Naive thymus-derived CD4-positive, alpha-beta T cell (primary cell): ENCODE measurements at regions not wholly inside any gene's neighbourhood (a gene's known extent, or its start where the extent isn't known, plus 50 kb on each side); places are given as distances from the start of the nearest gene placed in this dataset.

ENCODE experiments used
- ATAC-seq: fragments of 150-1000 bp; cut with Tn5 transposase; 2 replicates; pipeline ENCODE4 v1.10.0; 2021; ENCODE audit warnings: mild to moderate bottlenecking, moderate library complexity
- CTCF ChIA-PET: fragments of 350-600 bp; sonication (Branson Sonifier 250); formaldehyde crosslinking; loops from one replicate; lab custom pipeline; 2021; ENCODE audit warnings: antibody characterized with exemption; lab: Charles Lee
- POLR2A ChIA-PET: fragments of 350-600 bp; sonication (Branson Sonifier 250); formaldehyde crosslinking; loops from one replicate; lab custom pipeline; 2021; ENCODE audit warnings: antibody characterized with exemption, inconsistent platforms; lab: Charles Lee
- DNase-seq, 9 donors: peaks; one replicate each; pipeline versions ENCODE4 v3.0.0 to v3.0.0-alpha.2; 2020 to 2022; ENCODE audit warnings: mixed read lengths in 1 of 9
- H3K27ac ChIP-seq: one replicate; pipeline ENCODE4 v1.7.0; 2013; ENCODE audit warnings: mild to moderate bottlenecking, low read depth, low read length, moderate library complexity
- H3K27me3 ChIP-seq, 2 donors: one replicate each; pipeline ENCODE4 v1.7.0; 2013; ENCODE audit warnings: low read length in 2 of 2, mild to moderate bottlenecking in 2 of 2, moderate library complexity in 2 of 2; ENCODE audit not compliant: control insufficient read depth in 2 of 2, insufficient read depth in 2 of 2
- H3K36me3 ChIP-seq, 3 experiments: 1 replicate in 2 of 3; 2 replicates in 1 of 3; pipeline ENCODE4 v1.7.0; 2013; ENCODE audit warnings: low read length in 3 of 3, mild to moderate bottlenecking in 3 of 3, moderate library complexity in 1 of 3; ENCODE audit not compliant: insufficient read depth in 3 of 3, control insufficient read depth in 2 of 3
- H3K4me1 ChIP-seq, 2 donors: one replicate each; pipeline ENCODE4 v1.7.0; 2013; ENCODE audit warnings: low read length in 2 of 2, mild to moderate bottlenecking in 2 of 2, moderate library complexity in 1 of 2; ENCODE audit not compliant: control insufficient read depth in 2 of 2, insufficient read depth in 2 of 2
- H3K4me3 ChIP-seq: 2 replicates; pipeline ENCODE4 v1.7.0; 2013; ENCODE audit warnings: mild to moderate bottlenecking, low read length
- H3K9me3 ChIP-seq, 3 experiments: 1 replicate in 2 of 3; 2 replicates in 1 of 3; pipeline ENCODE4 v1.7.0; 2013; ENCODE audit warnings: low read length in 3 of 3; ENCODE audit not compliant: control insufficient read depth in 2 of 3
- H3K27ac Mint-ChIP-seq, 9 donors: one replicate each; pipeline ENCODE4 v1.8.0; 2020 to 2022; ENCODE audit warnings: mixed read lengths in 9 of 9, mild to moderate bottlenecking in 8 of 9, moderate library complexity in 5 of 9, inconsistent platforms in 2 of 9
- H3K27me3 Mint-ChIP-seq, 5 donors: one replicate each; pipeline ENCODE4 v1.8.0; 2021 to 2022; ENCODE audit warnings: mixed read lengths in 5 of 5, mild to moderate bottlenecking in 1 of 5
- H3K36me3 Mint-ChIP-seq, 5 donors: one replicate each; pipeline ENCODE4 v1.8.0; 2020 to 2022; ENCODE audit warnings: mixed read lengths in 5 of 5, mild to moderate bottlenecking in 3 of 5, inconsistent platforms in 1 of 5
- H3K4me1 Mint-ChIP-seq, 7 donors: one replicate each; pipeline ENCODE4 v1.8.0; 2020 to 2022; ENCODE audit warnings: mixed read lengths in 7 of 7, mild to moderate bottlenecking in 3 of 7, inconsistent platforms in 1 of 7
- H3K4me3 Mint-ChIP-seq, 10 donors: one replicate each; pipeline ENCODE4 v1.8.0; 2020 to 2022; ENCODE audit warnings: mild to moderate bottlenecking in 10 of 10, mixed read lengths in 10 of 10, moderate library complexity in 6 of 10, inconsistent platforms in 2 of 10
- H3K9me3 Mint-ChIP-seq, 11 donors: one replicate each; pipeline ENCODE4 v1.8.0; 2020 to 2022; ENCODE audit warnings: mixed read lengths in 11 of 11, mild to moderate bottlenecking in 4 of 11, inconsistent platforms in 1 of 11, moderate library complexity in 1 of 11
- intact Hi-C, 2 donors: fragments of 100-400 bp; cut with micrococcal nuclease; formaldehyde crosslinking; loops; one replicate each; pipeline ENCODE4 v1.15.1; 2023

DNA sequence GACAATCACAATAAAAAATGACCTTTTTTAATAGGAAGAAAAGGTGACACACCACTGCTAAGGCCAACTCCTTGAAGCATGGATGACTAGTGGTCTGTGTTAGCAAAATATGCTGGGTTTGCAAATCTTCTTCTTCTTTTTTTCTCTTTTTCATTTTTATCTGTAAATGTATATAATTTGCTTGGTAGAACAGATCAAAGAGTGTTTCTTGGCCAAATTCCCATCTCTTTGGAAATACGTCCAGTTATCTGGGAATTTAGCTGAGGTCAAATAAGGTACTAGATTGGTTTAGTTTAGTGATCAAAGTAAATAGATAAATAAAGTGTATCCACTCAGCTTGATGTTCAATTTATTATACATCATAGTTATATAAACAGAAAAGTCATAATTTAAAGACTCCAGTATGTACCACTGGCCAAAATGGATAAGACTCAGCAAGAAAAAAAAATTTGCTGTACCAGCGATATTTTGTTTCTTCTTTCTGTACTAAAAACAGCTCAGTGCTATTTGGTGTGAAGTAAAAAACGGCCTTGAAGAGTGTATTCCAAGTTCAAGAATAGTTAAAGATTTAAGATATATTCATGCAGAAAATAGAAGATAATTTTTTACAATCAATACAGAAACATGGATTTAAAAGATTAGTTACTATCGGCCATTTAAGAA lies 738.6 kb upstream of the PIK3C3 start:
- DNase-seq (no peak), ATAC-seq (no peak)
- Mint-ChIP-seq H3K36me3 (no peaks in the 10 kb centered on the region), H3K4me1 (no peaks in the 10 kb centered on the region), H3K27ac (no peak overlapping the region), H3K27me3 (no peaks in the 10 kb centered on the region), H3K4me3 (no peak overlapping the region), H3K9me3 (peaks cover 0 to 9% (median 4%) of the 10 kb centered on the region in 11 donors)
- intact Hi-C loops: no loop called here
- CTCF ChIA-PET: no interaction called here
- Histone ChIP-seq H3K36me3 (no peaks in the 10 kb centered on the region), H3K4me3 (no peak overlapping the region), H3K27ac (no peak overlapping the region), H3K9me3 (no peaks in the 10 kb centered on the region), H3K4me1 (no peaks in the 10 kb centered on the region), H3K27me3 (no peaks in the 10 kb centered on the region)
- POLR2A ChIA-PET: no interaction called here

- H3K27me3 ChIP-seq: no peaks in the 10 kb centered on the region
- DNase-seq (no peak), ATAC-seq (no peak)
- CTCF ChIA-PET: no interaction called here
- no peak overlapping the region for H3K27ac Mint-ChIP-seq
- H3K27ac ChIP-seq: no peak overlapping the region
- H3K9me3 ChIP-seq: no peaks in the 10 kb centered on the region
- peaks cover 0 to 18% (median 5%) of the 10 kb centered on the region in 11 donors for H3K9me3 Mint-ChIP-seq
- H3K27me3 Mint-ChIP-seq: no peaks in the 10 kb centered on the region
- no peaks in the 10 kb centered on the region for H3K4me1 ChIP-seq
- intact Hi-C loops: no loop called here
- no peak overlapping the region for H3K4me3 Mint-ChIP-seq
- no peak overlapping the region for H3K4me3 ChIP-seq
- no peaks in the 10 kb centered on the region for H3K36me3 ChIP-seq
- POLR2A ChIA-PET: no interaction called here
- no peaks in the 10 kb centered on the region for H3K4me1 Mint-ChIP-seq
- H3K36me3 Mint-ChIP-seq: no peaks in the 10 kb centered on the region
Observed at GRCh38 chr18:41207706-41208105, 747.3 kb upstream of the PIK3C3 start.

DNA sequence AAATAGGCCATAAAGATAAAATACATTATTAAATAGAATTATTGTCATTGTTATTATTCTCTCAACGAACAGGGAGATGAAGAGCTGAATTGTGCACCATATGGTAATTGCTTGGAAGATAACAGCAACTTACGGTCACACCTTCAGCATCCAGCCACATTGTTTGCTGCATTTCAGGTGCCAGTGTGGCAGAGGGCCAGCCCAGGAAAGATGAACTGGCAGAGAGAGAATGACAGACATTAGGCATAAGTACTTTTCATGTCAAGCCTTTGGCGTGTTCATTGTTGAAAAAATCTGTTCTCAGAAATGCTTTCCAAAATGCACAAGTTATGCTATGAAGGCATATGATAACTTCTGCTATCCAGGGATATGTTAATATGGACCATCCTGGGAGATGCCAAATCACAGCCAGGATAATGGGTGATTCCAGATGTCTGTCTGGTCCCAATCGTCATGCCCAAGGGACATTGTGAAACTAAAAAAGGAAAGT lies 748.6 kb upstream of the PIK3C3 start:
- H3K4me1 Mint-ChIP-seq: no peaks in the 10 kb centered on the region
- no peaks in the 10 kb centered on the region for H3K9me3 ChIP-seq
- H3K27me3 ChIP-seq: no peaks in the 10 kb centered on the region
- intact Hi-C loops: no loop called here
- no peaks in the 10 kb centered on the region for H3K4me1 ChIP-seq
- H3K9me3 Mint-ChIP-seq: peaks cover 0 to 12% (median 4%) of the 10 kb centered on the region in 11 donors
- H3K4me3 ChIP-seq: no peak overlapping the region
- no peaks in the 10 kb centered on the region for H3K36me3 ChIP-seq
- H3K36me3 Mint-ChIP-seq: no peaks in the 10 kb centered on the region
- H3K27ac ChIP-seq: no peak overlapping the region
- no peak for ATAC-seq
- no peak overlapping the region for H3K4me3 Mint-ChIP-seq
- DNase-seq: no peak
- no peak overlapping the region for H3K27ac Mint-ChIP-seq
- no peaks in the 10 kb centered on the region for H3K27me3 Mint-ChIP-seq
- CTCF ChIA-PET: no interaction called here
- POLR2A ChIA-PET: no interaction called here

GRCh38 chr18:41199212-41199611 lies 755.8 kb upstream of the PIK3C3 start:
- Histone ChIP-seq H3K4me3 (no peak overlapping the region), H3K4me1 (no peaks in the 10 kb centered on the region), H3K9me3 (no peaks in the 10 kb centered on the region), H3K27me3 (no peaks in the 10 kb centered on the region), H3K36me3 (no peaks in the 10 kb centered on the region), H3K27ac (no peak overlapping the region)
- intact Hi-C loops: no loop called here
- Mint-ChIP-seq H3K9me3 (peaks cover 2 to 12% (median 6%) of the 10 kb centered on the region in 11 donors), H3K4me1 (no peaks in the 10 kb centered on the region), H3K4me3 (no peak overlapping the region), H3K27me3 (no peaks in the 10 kb centered on the region), H3K36me3 (no peaks in the 10 kb centered on the region), H3K27ac (no peak overlapping the region)
- no peak for ATAC-seq
- no peak for DNase-seq
- ChIA-PET CTCF (no interaction called here), POLR2A (no interaction called here)

- Histone ChIP-seq H3K4me3 (no peak overlapping the region), H3K4me1 (no peaks in the 10 kb centered on the region), H3K36me3 (no peaks in the 10 kb centered on the region), H3K9me3 (no peaks in the 10 kb centered on the region), H3K27me3 (no peaks in the 10 kb centered on the region), H3K27ac (no peak overlapping the region)
- no peak overlapping the region for H3K27ac Mint-ChIP-seq
- no peaks in the 10 kb centered on the region for H3K36me3 Mint-ChIP-seq
- H3K27me3 Mint-ChIP-seq: no peaks in the 10 kb centered on the region
- intact Hi-C loops: no loop called here
- H3K9me3 Mint-ChIP-seq: peaks cover 5 to 20% (median 6%) of the 10 kb centered on the region in 11 donors
- H3K4me3 Mint-ChIP-seq: no peak overlapping the region
- ChIA-PET CTCF (no interaction called here), POLR2A (no interaction called here)
- no peaks in the 10 kb centered on the region for H3K4me1 Mint-ChIP-seq
- ATAC-seq (no peak), DNase-seq (no peak)
Observed at GRCh38 chr18:41197967-41198366, 757.1 kb upstream of the PIK3C3 start.

- ChIA-PET CTCF (no interaction called here), POLR2A (no interaction called here)
- intact Hi-C loops: no loop called here
Observed at GRCh38 chr18:41170346-41170745, 784.7 kb upstream of the PIK3C3 start.

DNA sequence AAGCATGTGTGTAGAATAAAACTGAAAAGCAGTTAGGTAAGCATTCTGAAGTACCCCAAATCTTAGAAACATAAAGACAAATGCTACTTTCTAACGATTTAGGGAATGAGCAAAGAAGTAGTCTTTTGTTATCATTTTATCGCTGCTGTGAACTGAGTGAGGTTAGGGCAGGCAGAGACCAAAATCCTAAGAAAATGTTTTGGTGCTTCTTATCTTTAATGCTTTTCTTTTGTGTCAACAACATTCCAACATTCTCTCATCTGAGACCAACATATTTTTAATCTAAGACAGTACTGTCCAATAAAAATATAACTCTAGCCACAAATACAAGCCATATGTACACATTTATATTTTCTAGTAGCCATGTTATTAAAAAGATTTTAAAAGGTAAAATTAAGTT lies 789.4 kb upstream of the PIK3C3 start:
- H3K27me3 Mint-ChIP-seq: no peaks in the 10 kb centered on the region
- Histone ChIP-seq H3K4me1 (no peaks in the 10 kb centered on the region), H3K27me3 (no peaks in the 10 kb centered on the region), H3K27ac (no peak overlapping the region), H3K4me3 (no peak overlapping the region), H3K36me3 (no peaks in the 10 kb centered on the region), H3K9me3 (no peaks in the 10 kb centered on the region)
- intact Hi-C loops: no loop called here
- H3K27ac Mint-ChIP-seq: no peak overlapping the region
- ChIA-PET POLR2A (no interaction called here), CTCF (no interaction called here)
- H3K4me1 Mint-ChIP-seq: no peaks in the 10 kb centered on the region
- DNase-seq (no peak), ATAC-seq (no peak)
- peaks cover 0 to 47% (median 10%) of the 10 kb centered on the region in 11 donors for H3K9me3 Mint-ChIP-seq
- H3K36me3 Mint-ChIP-seq: peaks cover 0 to 3% (median 0%) of the 10 kb centered on the region in 5 donors
- H3K4me3 Mint-ChIP-seq: no peak overlapping the region

More at GRCh38 chr18:41170346-41170745, 784.7 kb upstream of the PIK3C3 start:
- Histone ChIP-seq H3K4me3 (no peak overlapping the region), H3K9me3 (no peaks in the 10 kb centered on the region), H3K27ac (no peak overlapping the region), H3K4me1 (no peaks in the 10 kb centered on the region), H3K27me3 (no peaks in the 10 kb centered on the region), H3K36me3 (no peaks in the 10 kb centered on the region)
- peaks cover 0 to 3% (median 0%) of the 10 kb centered on the region in 5 donors for H3K36me3 Mint-ChIP-seq
- DNase-seq (no peak), ATAC-seq (no peak)
- no peaks in the 10 kb centered on the region for H3K27me3 Mint-ChIP-seq
- H3K9me3 Mint-ChIP-seq: peaks cover 0 to 25% (median 4%) of the 10 kb centered on the region in 11 donors
- no peak overlapping the region for H3K27ac Mint-ChIP-seq
- no peaks in the 10 kb centered on the region for H3K4me1 Mint-ChIP-seq
- no peak overlapping the region for H3K4me3 Mint-ChIP-seq
